ENCODE measurements at regions not wholly inside any gene's neighbourhood (a gene's known extent, or its start where the extent isn't known, plus 50 kb on each side); places are given as distances from the start of the nearest gene placed in this dataset.

GRCh38 chr4:134313591-134313990 is 112.0 kb upstream of the PABPC4L start:
- Histone ChIP-seq H3K9me3 (no peaks in the 10 kb centered on the region), H3K4me1 (no peaks in the 10 kb centered on the region), H3K36me3 (no peaks in the 10 kb centered on the region), H3K4me3 (ENCODE audit: low read depth, low read length) (no peak overlapping the region), H3K27me3 (no peaks in the 10 kb centered on the region)
- no peak for DNase-seq
- TF ChIP-seq CTCF (IDR thresholded peaks at IDR 0.05; ENCODE audit: low read depth, low read length) = no peak

- H3K4me3 ChIP-seq (ENCODE audit: low read depth, low read length) = no peak overlapping the region
- no peak for DNase-seq
- TF ChIP-seq CTCF (IDR thresholded peaks at IDR 0.05; ENCODE audit: low read depth, low read length) = no peak
- H3K9me3 ChIP-seq = no peaks in the 10 kb centered on the region
- no peaks in the 10 kb centered on the region for H3K36me3 ChIP-seq
- H3K4me1 ChIP-seq = no peaks in the 10 kb centered on the region
- no peaks in the 10 kb centered on the region for H3K27me3 ChIP-seq
These were observed 108.1 kb upstream of the PABPC4L start for GRCh38 chr4:134309715-134310114.

GRCh38 chr4:134308910-134309309 is 107.3 kb upstream of the PABPC4L start:
- no peak overlapping the region for H3K4me3 ChIP-seq (ENCODE audit: low read depth, low read length)
- no peaks in the 10 kb centered on the region for H3K27me3 ChIP-seq
- no peaks in the 10 kb centered on the region for H3K36me3 ChIP-seq
- H3K4me1 ChIP-seq = no peaks in the 10 kb centered on the region
- DNase-seq = no peak
- no peaks in the 10 kb centered on the region for H3K9me3 ChIP-seq
- no peak for TF ChIP-seq CTCF (IDR thresholded peaks at IDR 0.05; ENCODE audit: low read depth, low read length)

- TF ChIP-seq CTCF (IDR thresholded peaks at IDR 0.05; ENCODE audit: low read depth, low read length) = no peak
These were observed 96.7 kb upstream of the PABPC4L start for GRCh38 chr4:134298313-134298712.

GRCh38 chr4:134297765-134298164 is 96.2 kb upstream of the PABPC4L start:
- no peaks in the 10 kb centered on the region for H3K4me1 ChIP-seq
- no peaks in the 10 kb centered on the region for H3K27me3 ChIP-seq
- H3K4me3 ChIP-seq (ENCODE audit: low read depth, low read length) = no peak overlapping the region
- H3K36me3 ChIP-seq = no peaks in the 10 kb centered on the region
- DNase-seq = no peak
- no peak for TF ChIP-seq CTCF (IDR thresholded peaks at IDR 0.05; ENCODE audit: low read depth, low read length)
- H3K9me3 ChIP-seq = no peaks in the 10 kb centered on the region

More at GRCh38 chr4:134298313-134298712, 96.7 kb upstream of the PABPC4L start:
- no peak for DNase-seq
- H3K4me3 ChIP-seq (ENCODE audit: low read depth, low read length) = no peak overlapping the region
- H3K36me3 ChIP-seq = no peaks in the 10 kb centered on the region
- H3K9me3 ChIP-seq = no peaks in the 10 kb centered on the region
- H3K4me1 ChIP-seq = no peaks in the 10 kb centered on the region
- H3K27me3 ChIP-seq = no peaks in the 10 kb centered on the region

- H3K4me1 ChIP-seq = no peaks in the 10 kb centered on the region
- H3K27me3 ChIP-seq = no peaks in the 10 kb centered on the region
- DNase-seq = no peak
- no peaks in the 10 kb centered on the region for H3K9me3 ChIP-seq
- H3K36me3 ChIP-seq = no peaks in the 10 kb centered on the region
- TF ChIP-seq CTCF (IDR thresholded peaks at IDR 0.05; ENCODE audit: low read depth, low read length) = no peak
- no peak overlapping the region for H3K4me3 ChIP-seq (ENCODE audit: low read depth, low read length)
These were observed 81.1 kb upstream of the PABPC4L start for GRCh38 chr4:134282680-134283079.

All from BE2C (cell line).